C4-2B (cell line): ENCODE measurements at regions not wholly inside any gene's neighbourhood (a gene's known extent, or its start where the extent isn't known, plus 50 kb on each side); places are given as distances from the start of the nearest gene placed in this dataset.

ENCODE experiments used
- H3K27ac ChIP-seq: fragments of 450-650 bp; 2 replicates; pipeline ENCODE4 v1.5.1; 2017
- ZFX ChIP-seq: fragments of 450-650 bp; IDR thresholded peaks from 2 replicates; pipeline ENCODE4 v1.6.1; 2017
- TF ChIP-seq, protein P1 (sequence below): fragments of 450-650 bp; conservative IDR thresholded peaks from 2 replicates; pipeline ENCODE4 v1.5.1; 2017; ENCODE audit warnings: mild to moderate bottlenecking

DNA sequence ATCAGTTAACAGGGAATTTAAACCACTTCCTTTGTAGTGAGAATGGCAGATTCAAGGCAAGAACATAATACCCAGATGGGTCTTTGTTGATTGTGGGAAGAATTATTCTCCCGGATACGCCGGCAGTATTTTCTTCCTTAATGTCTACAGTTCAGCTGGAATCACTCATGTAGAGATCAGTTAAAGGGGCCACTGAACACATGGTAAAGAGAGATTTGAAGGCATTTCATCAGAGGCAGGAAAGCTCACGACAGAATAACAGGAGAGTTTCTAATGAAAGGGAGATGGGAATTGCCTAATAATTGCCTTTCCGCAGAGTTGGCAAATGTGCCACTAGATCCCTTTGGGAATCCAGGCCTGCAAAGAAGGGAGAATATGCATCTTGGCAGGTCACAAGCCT, 327.7 kb upstream of the ZNF804A start:
- TF ChIP-seq, protein P1, sequence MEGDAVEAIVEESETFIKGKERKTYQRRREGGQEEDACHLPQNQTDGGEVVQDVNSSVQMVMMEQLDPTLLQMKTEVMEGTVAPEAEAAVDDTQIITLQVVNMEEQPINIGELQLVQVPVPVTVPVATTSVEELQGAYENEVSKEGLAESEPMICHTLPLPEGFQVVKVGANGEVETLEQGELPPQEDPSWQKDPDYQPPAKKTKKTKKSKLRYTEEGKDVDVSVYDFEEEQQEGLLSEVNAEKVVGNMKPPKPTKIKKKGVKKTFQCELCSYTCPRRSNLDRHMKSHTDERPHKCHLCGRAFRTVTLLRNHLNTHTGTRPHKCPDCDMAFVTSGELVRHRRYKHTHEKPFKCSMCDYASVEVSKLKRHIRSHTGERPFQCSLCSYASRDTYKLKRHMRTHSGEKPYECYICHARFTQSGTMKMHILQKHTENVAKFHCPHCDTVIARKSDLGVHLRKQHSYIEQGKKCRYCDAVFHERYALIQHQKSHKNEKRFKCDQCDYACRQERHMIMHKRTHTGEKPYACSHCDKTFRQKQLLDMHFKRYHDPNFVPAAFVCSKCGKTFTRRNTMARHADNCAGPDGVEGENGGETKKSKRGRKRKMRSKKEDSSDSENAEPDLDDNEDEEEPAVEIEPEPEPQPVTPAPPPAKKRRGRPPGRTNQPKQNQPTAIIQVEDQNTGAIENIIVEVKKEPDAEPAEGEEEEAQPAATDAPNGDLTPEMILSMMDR: no peak
- no peak for TF ChIP-seq ZFX
- H3K27ac ChIP-seq: no peak overlapping the region

DNA sequence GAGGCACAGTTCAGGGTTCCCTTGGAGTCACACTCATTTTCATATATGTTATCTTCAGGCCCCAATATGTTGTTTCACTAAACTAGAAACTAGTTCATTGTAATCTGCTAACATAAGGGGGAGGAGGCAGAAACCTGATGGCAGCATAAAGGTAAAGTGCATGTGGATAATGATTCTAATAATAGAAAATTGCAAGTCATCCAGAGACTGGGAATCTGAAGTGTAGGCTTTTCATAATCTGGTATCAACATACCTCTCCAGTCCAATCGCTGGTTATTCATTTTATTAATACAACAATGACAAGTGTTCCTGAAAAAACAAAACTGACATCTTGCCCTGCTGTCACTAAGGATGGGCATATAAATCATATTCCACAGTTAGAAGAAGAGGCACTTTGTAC, 326.3 kb upstream of the ZNF804A start:
- no peak for TF ChIP-seq ZFX
- TF ChIP-seq, protein P1: no peak
- H3K27ac ChIP-seq: no peak overlapping the region

DNA sequence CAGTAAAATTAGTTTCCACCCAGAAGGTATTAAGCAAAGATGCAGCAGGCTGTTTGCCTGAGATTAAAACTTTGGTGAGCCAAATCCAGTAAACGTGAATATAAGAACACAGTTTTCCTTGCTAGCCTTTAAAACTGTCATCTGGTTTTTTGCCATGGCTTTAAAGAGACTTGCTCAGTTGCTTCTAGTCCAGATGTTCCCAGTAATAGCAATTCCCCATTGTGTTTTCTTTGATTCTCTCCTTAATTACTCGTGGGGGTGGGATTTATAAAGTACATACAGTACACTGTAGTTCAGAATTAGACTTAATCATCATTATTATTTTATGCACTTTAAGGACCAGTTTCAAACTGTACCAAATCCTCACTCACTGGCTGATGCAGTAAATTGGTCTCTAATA, 303.5 kb upstream of the ZNF804A start:
- no peak overlapping the region for H3K27ac ChIP-seq
- TF ChIP-seq, protein P1: no peak
- no peak for TF ChIP-seq ZFX

DNA sequence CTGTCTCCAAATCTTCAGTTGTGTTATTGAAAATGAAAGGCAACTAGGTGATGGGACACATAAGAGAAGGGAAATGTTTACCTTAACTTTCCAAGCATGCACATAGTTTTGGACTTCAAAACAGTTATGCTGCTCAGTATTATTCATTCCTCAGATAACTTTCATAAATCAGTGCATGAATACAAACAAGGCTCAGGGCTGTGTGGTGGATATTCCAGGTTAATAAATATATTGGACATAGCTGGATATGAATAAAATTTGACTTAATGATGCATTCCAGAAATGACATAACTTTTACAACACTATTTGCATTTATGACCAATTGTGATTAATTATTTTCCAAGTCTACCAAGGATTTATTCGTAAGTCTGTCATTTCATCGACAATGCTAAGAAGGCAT, 301.2 kb upstream of the ZNF804A start:
- no peak overlapping the region for H3K27ac ChIP-seq
- no peak for TF ChIP-seq ZFX
- TF ChIP-seq, protein P1: no peak

DNA sequence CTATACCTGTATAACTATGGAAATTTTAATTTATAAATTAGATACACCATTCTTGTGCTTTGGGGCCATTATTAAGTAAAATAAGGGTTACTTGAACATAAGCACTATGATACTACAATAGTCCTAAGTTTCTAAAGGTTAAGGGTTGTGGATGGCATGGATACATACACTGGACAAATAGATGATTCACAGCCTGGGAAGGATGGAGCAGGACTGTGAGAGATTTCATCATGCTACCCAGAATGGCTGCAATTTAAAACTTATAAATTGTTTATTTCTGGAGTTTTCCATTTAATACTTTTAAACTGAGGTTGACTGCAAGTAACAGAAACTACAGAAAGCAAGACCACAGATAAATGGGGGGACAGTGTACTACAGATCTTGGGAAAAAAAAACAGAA, 295.8 kb upstream of the ZNF804A start:
- TF ChIP-seq ZFX: no peak
- TF ChIP-seq, protein P1: no peak
- H3K27ac ChIP-seq: no peak overlapping the region

DNA sequence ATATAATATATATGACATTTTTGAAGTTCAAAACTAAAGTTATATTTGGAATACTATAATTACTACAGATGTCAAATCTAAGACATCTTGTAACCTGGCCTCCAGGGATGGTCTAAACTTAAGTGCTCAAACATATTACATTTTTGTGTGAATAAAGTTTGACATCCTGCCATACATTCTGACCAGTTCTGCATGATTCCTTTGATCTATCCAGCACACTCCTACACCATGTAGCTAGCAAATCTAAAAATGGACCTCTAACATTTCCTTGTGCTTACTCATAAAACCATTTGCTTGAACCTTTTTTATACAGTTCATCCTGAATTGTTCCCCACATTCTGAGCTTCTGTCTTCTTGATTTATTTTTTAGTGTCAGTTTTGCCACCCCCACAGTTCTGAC, 294.3 kb upstream of the ZNF804A start:
- H3K27ac ChIP-seq: no peak overlapping the region
- no peak for TF ChIP-seq ZFX
- TF ChIP-seq, protein P1: no peak

DNA sequence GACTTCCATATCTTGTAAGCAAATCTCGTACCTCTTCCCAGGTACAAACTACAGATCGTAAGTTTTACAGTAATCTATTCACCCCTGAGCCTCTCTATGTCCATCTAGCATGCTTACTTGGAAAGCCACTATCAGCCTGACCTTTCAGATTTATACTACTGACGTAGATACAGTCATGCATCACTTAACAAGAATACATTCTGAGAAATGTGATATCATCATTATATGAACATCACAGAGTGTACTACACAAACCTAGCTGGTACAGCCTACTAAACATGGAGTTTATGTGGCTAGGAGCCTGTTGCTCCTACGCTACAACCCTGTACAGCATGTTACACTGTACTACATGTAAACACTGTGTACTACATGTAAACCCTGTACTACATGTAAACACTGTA, 293.2 kb upstream of the ZNF804A start:
- H3K27ac ChIP-seq: no peak overlapping the region
- no peak for TF ChIP-seq ZFX
- TF ChIP-seq, protein P1: no peak
